Glutamatergic neuron (in vitro differentiated cells): ENCODE measurements at regions not wholly inside any gene's neighbourhood (a gene's known extent, or its start where the extent isn't known, plus 50 kb on each side); places are given as distances from the start of the nearest gene placed in this dataset.

Source experiments
- DNase-seq: peaks from one replicate; pipeline ENCODE4 v3.0.0; 2022
- H3K27ac Mint-ChIP-seq: one replicate; pipeline ENCODE4 v1.8.0; 2020; ENCODE audit warnings: mild to moderate bottlenecking, mixed read lengths, inconsistent platforms; ENCODE audit not compliant: unreplicated experiment
- H3K27me3 Mint-ChIP-seq: one replicate; pipeline ENCODE4 v1.8.0; 2020; ENCODE audit warnings: mild to moderate bottlenecking, moderate library complexity, mixed read lengths, inconsistent platforms; ENCODE audit not compliant: unreplicated experiment
- H3K36me3 Mint-ChIP-seq: one replicate; pipeline ENCODE4 v1.8.0; 2020; ENCODE audit warnings: mild to moderate bottlenecking, mixed read lengths, inconsistent platforms; ENCODE audit not compliant: unreplicated experiment
- H3K4me1 Mint-ChIP-seq: one replicate; pipeline ENCODE4 v1.8.0; 2020; ENCODE audit warnings: mild to moderate bottlenecking, low read depth, mixed read lengths, inconsistent platforms; ENCODE audit not compliant: unreplicated experiment
- H3K4me3 Mint-ChIP-seq: one replicate; pipeline ENCODE4 v1.8.0; 2020; ENCODE audit warnings: mild to moderate bottlenecking, mixed read lengths, inconsistent platforms; ENCODE audit not compliant: unreplicated experiment
- H3K9me3 Mint-ChIP-seq: one replicate; pipeline ENCODE4 v1.8.0; 2020; ENCODE audit warnings: mild to moderate bottlenecking, moderate library complexity, mixed read lengths, inconsistent platforms; ENCODE audit not compliant: unreplicated experiment
- TF ChIP-seq, protein P1 (sequence below): fragments of 200-600 bp; sonication (generic); IDR thresholded peaks from one replicate; pipeline ENCODE4 v1.5.0; 2021; ENCODE audit not compliant: partially characterized antibody, unreplicated experiment

GRCh38 chr3:180252683-180253082 is 215.9 kb upstream of the PEX5L start:
- H3K27ac Mint-ChIP-seq: no peak overlapping the region
- no peaks in the 10 kb centered on the region for H3K9me3 Mint-ChIP-seq
- H3K36me3 Mint-ChIP-seq: peaks cover 4% of the 10 kb centered on the region
- H3K4me1 Mint-ChIP-seq: no peaks in the 10 kb centered on the region
- no peak for DNase-seq
- TF ChIP-seq, protein P1, sequence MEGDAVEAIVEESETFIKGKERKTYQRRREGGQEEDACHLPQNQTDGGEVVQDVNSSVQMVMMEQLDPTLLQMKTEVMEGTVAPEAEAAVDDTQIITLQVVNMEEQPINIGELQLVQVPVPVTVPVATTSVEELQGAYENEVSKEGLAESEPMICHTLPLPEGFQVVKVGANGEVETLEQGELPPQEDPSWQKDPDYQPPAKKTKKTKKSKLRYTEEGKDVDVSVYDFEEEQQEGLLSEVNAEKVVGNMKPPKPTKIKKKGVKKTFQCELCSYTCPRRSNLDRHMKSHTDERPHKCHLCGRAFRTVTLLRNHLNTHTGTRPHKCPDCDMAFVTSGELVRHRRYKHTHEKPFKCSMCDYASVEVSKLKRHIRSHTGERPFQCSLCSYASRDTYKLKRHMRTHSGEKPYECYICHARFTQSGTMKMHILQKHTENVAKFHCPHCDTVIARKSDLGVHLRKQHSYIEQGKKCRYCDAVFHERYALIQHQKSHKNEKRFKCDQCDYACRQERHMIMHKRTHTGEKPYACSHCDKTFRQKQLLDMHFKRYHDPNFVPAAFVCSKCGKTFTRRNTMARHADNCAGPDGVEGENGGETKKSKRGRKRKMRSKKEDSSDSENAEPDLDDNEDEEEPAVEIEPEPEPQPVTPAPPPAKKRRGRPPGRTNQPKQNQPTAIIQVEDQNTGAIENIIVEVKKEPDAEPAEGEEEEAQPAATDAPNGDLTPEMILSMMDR: no peak
- H3K4me3 Mint-ChIP-seq: no peak overlapping the region
- no peaks in the 10 kb centered on the region for H3K27me3 Mint-ChIP-seq

- H3K4me1 Mint-ChIP-seq: no peaks in the 10 kb centered on the region
- no peak overlapping the region for H3K4me3 Mint-ChIP-seq
- H3K27ac Mint-ChIP-seq: no peak overlapping the region
- DNase-seq: no peak
- H3K36me3 Mint-ChIP-seq: peaks cover 4% of the 10 kb centered on the region
- H3K9me3 Mint-ChIP-seq: no peaks in the 10 kb centered on the region
- no peaks in the 10 kb centered on the region for H3K27me3 Mint-ChIP-seq
- TF ChIP-seq, protein P1: no peak
These were observed 216.5 kb upstream of the PEX5L start for GRCh38 chr3:180253283-180253682.

- H3K4me3 Mint-ChIP-seq: no peak overlapping the region
- peaks cover 10% of the 10 kb centered on the region for H3K36me3 Mint-ChIP-seq
- H3K27ac Mint-ChIP-seq: no peak overlapping the region
- H3K9me3 Mint-ChIP-seq: peaks cover 12% of the 10 kb centered on the region
- DNase-seq: no peak
- no peaks in the 10 kb centered on the region for H3K27me3 Mint-ChIP-seq
- H3K4me1 Mint-ChIP-seq: no peaks in the 10 kb centered on the region
- TF ChIP-seq, protein P1: no peak
These were observed 227.7 kb upstream of the PEX5L start for GRCh38 chr3:180264479-180264878.

- Mint-ChIP-seq H3K4me1 (no peaks in the 10 kb centered on the region), H3K9me3 (peaks cover 10% of the 10 kb centered on the region), H3K36me3 (peaks cover 10% of the 10 kb centered on the region), H3K4me3 (no peak overlapping the region), H3K27ac (no peak overlapping the region), H3K27me3 (no peaks in the 10 kb centered on the region)
- DNase-seq: no peak
- TF ChIP-seq, protein P1: no peak
These were observed 228.8 kb upstream of the PEX5L start for GRCh38 chr3:180265551-180265950.

DNA sequence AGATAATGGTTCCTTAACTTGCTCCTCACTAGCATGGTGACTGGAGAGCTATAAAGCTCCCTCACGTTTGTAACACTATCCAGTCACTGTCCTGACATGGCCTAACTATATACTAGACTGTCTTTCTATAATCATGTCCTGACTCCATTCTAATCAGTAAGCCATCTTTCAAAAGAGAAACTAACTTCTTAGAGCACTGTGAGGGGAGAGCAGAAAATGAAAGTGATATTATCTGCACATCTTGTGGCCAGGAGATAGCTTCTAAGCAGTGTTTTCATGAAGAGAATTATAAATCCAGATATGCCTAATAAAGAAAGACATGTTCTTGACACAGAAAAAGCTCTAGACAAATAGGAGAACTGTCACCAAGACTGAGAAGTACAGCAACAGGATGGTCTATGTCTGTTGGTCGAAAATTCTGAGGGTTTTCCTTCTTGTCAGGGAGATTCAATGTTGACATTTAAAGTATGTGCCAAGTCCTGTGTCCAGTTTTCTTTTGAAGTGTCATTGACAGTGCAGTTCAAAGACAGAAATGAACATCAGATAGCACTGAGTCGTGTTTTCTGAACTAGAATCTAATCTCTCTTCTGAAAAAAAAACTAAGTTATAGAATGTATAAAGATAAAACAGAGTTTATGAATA is 230.6 kb upstream of the PEX5L start:
- TF ChIP-seq, protein P1: no peak
- DNase-seq: no peak
- Mint-ChIP-seq H3K27me3 (no peaks in the 10 kb centered on the region), H3K4me1 (no peaks in the 10 kb centered on the region), H3K27ac (no peak overlapping the region), H3K4me3 (no peak overlapping the region), H3K9me3 (peaks cover 4% of the 10 kb centered on the region), H3K36me3 (peaks cover 4% of the 10 kb centered on the region)
